ENCODE measurements at regions not wholly inside any gene's neighbourhood (a gene's known extent, or its start where the extent isn't known, plus 50 kb on each side); places are given as distances from the start of the nearest gene placed in this dataset.

- Histone ChIP-seq H3K9ac (no peak overlapping the region), H3K9me3 (peaks cover 4% of the 10 kb centered on the region; the same call in 1 of the 2 replicates)
- CTCF ChIA-PET: interaction anchor here (0.7 to 3.0 kb wide), 15 partner anchors 9 to 785 kb away, joined by 3 to 12 read pairs (median 3); no protein-coding TSS in a partner anchor
Observed at GRCh38 chr15:81940467-81941451, 105.1 kb downstream of the MEX3B start.

GRCh38 chr15:81939604-81940440 is 106.0 kb downstream of the MEX3B start:
- Histone ChIP-seq H3K27me3 (ENCODE audit: insufficient read depth) (no peaks in the 10 kb centered on the region), H3K4me1 (ENCODE audit: control insufficient read depth in 1 of 2, insufficient read depth in 2 of 2, low read depth in 1 of 2, low read length in 1 of 2) (peaks cover 0 to 4% of the 10 kb centered on the region in 2 experiments; a peak in 2 of 4 replicates), H4K20me1 (ENCODE audit: insufficient read depth) (no peaks in the 10 kb centered on the region), H2AFZ (ENCODE audit: low read depth) (no peak overlapping the region), H3K9me2 (no peaks in the 10 kb centered on the region), H3K27ac (ENCODE audit: low read depth in 2 of 2, low read length in 1 of 2) (no peak overlapping the region), H3K9me3 (peaks cover 4% of the 10 kb centered on the region; the same call in 1 of the 2 replicates), H3K4me2 (no peak overlapping the region), H3F3A (replicated peaks; ENCODE audit: insufficient read depth) (peaks cover 10% of the 10 kb centered on the region), H3K4me3 (ENCODE audit: low read depth in 2 of 2, low read length in 1 of 2) (no peak overlapping the region), H3K79me2 (ENCODE audit: insufficient read depth) (no peaks in the 10 kb centered on the region), H3K9ac (no peak overlapping the region), H3K36me3 (replicated peaks in 1 of 2; ENCODE audit: control insufficient read depth in 1 of 2, insufficient read depth in 2 of 2, low read length in 1 of 2) (no peaks in the 10 kb centered on the region)
- peak; percentile 42 for DNase-seq
- CTCF ChIA-PET: interaction anchor here (0.7 to 3.0 kb wide), 17 partner anchors 9 to 784 kb away, joined by 3 to 12 read pairs (median 3); no protein-coding TSS in a partner anchor
- POLR2A ChIA-PET: no interaction called here
- TF ChIP-seq NFIC (IDR thresholded peaks at IDR 0.05; ENCODE audit: borderline replicate concordance) (no peak), CTCF (IDR thresholded peaks at IDR 0.05) (peak; percentile 71), RAD21 (IDR thresholded peaks at IDR 0.05; ENCODE audit: low read length) (peak; percentile 79), USF2 (IDR thresholded peaks at IDR 0.05; ENCODE audit: borderline replicate concordance, low read depth, low read length) (no peak), PBX3 (IDR thresholded peaks at IDR 0.05) (no peak), REST (IDR thresholded peaks at IDR 0.05; ENCODE audit: low read depth, low read length) (no peak), SIN3A (IDR thresholded peaks at IDR 0.05; ENCODE audit: borderline replicate concordance, low read depth, low read length) (no peak), ELF1 (IDR thresholded peaks at IDR 0.05) (no peak), FOSL2 (IDR thresholded peaks at IDR 0.05; ENCODE audit: borderline replicate concordance, low read depth) (no peak), SMC3 (IDR thresholded peaks at IDR 0.05; ENCODE audit: low read depth, low read length) (peak; percentile 63), MXI1 (IDR thresholded peaks at IDR 0.05; ENCODE audit: low read depth, low read length) (no peak), EZH2phosphoT487 (IDR thresholded peaks at IDR 0.05; ENCODE audit: borderline replicate concordance, low read depth) (no peak)
- 25% methylated on average over 5 of the region's 5 CpGs for WGBS (ENCODE audit: low lambda C conversion rate)

More at GRCh38 chr15:81940467-81941451, 105.1 kb downstream of the MEX3B start:
- peaks cover 0 to 4% of the 10 kb centered on the region in 2 experiments; a peak in 2 of 4 replicates for H3K4me1 ChIP-seq (ENCODE audit: control insufficient read depth in 1 of 2, insufficient read depth in 2 of 2, low read depth in 1 of 2, low read length in 1 of 2)
- no peaks in the 10 kb centered on the region for H3K79me2 ChIP-seq (ENCODE audit: insufficient read depth)
- no peaks in the 10 kb centered on the region for H3K9me2 ChIP-seq
- H3K36me3 ChIP-seq (replicated peaks in 1 of 2; ENCODE audit: control insufficient read depth in 1 of 2, insufficient read depth in 2 of 2, low read length in 1 of 2): no peaks in the 10 kb centered on the region
- H2AFZ ChIP-seq (ENCODE audit: low read depth): no peak overlapping the region
- no peak overlapping the region for H3K4me2 ChIP-seq
- TF ChIP-seq NFIC (IDR thresholded peaks at IDR 0.05; ENCODE audit: borderline replicate concordance) (no peak), EP300 (IDR thresholded peaks at IDR 0.05; ENCODE audit: borderline replicate concordance in 1 of 2, low read depth in 1 of 2, low read length in 1 of 2) (peak in 1 of 2 experiments; percentile 11; a peak in 1 of 4 replicates)
- no peak for DNase-seq
- H3K27ac ChIP-seq (ENCODE audit: low read depth in 2 of 2, low read length in 1 of 2): peak overlapping the region in 1 of 2 experiments; percentile 64; a peak in 2 of 4 replicates
- no peak overlapping the region for H3K4me3 ChIP-seq (ENCODE audit: low read depth in 2 of 2, low read length in 1 of 2)
- 8% methylated on average over 1 of the region's 1 CpG for WGBS (ENCODE audit: low lambda C conversion rate)
- no peaks in the 10 kb centered on the region for H3K27me3 ChIP-seq (ENCODE audit: insufficient read depth)
- POLR2A ChIA-PET: no interaction called here
- peaks cover 10% of the 10 kb centered on the region for H3F3A ChIP-seq (replicated peaks; ENCODE audit: insufficient read depth)
- no peaks in the 10 kb centered on the region for H4K20me1 ChIP-seq (ENCODE audit: insufficient read depth)
